GM19351 (cell line): ENCODE measurements at regions not wholly inside any gene's neighbourhood (a gene's known extent, or its start where the extent isn't known, plus 50 kb on each side); places are given as distances from the start of the nearest gene placed in this dataset.
"Not testable (repeated sequence)": the region's sequence is repeated elsewhere in the genome, so short reads cannot be mapped to it uniquely, and the experiment has no call there.

Experiments used
- ATAC-seq: cut with Tn5 transposase; IDR thresholded peaks from one replicate; pipeline ENCODE4 v1.9.1; 2021; ENCODE audit warnings: mild to moderate bottlenecking, moderate library complexity; ENCODE audit not compliant: unreplicated experiment

- ATAC-seq: no peak
Observed at GRCh38 chr14:41549821-41550607, 56.7 kb upstream of the LRFN5 start.

GRCh38 chr14:41549282-41549681, 57.4 kb upstream of the LRFN5 start:
- ATAC-seq: no peak

- no peak for ATAC-seq
Observed at GRCh38 chr14:41548666-41549065, 58.0 kb upstream of the LRFN5 start.

- no peak for ATAC-seq
Observed at GRCh38 chr14:41541333-41541732, 65.3 kb upstream of the LRFN5 start.

GRCh38 chr14:41532255-41532654, 74.4 kb upstream of the LRFN5 start:
- ATAC-seq: no peak

GRCh38 chr14:41521891-41522290, 84.8 kb upstream of the LRFN5 start:
- ATAC-seq: no peak

GRCh38 chr14:41518030-41518429, 88.6 kb upstream of the LRFN5 start:
- not testable (repeated sequence) for ATAC-seq

- ATAC-seq: no peak
Observed at GRCh38 chr14:41506552-41506951, 100.1 kb upstream of the LRFN5 start.

- ATAC-seq: no peak
Observed at GRCh38 chr14:41505491-41505890, 101.2 kb upstream of the LRFN5 start.

GRCh38 chr14:41498959-41499358, 107.7 kb upstream of the LRFN5 start:
- no peak for ATAC-seq

GRCh38 chr14:41490323-41490722, 116.4 kb upstream of the LRFN5 start:
- ATAC-seq: no peak

GRCh38 chr14:41489315-41489972, 117.2 kb upstream of the LRFN5 start:
- no peak for ATAC-seq

- no peak for ATAC-seq
Observed at GRCh38 chr14:41488401-41488800, 118.3 kb upstream of the LRFN5 start.

- ATAC-seq: no peak
Observed at GRCh38 chr14:41482861-41483260, 123.8 kb upstream of the LRFN5 start.

GRCh38 chr14:41476526-41476925, 130.2 kb upstream of the LRFN5 start:
- no peak for ATAC-seq

GRCh38 chr14:41461380-41461779, 145.3 kb upstream of the LRFN5 start:
- no peak for ATAC-seq

- ATAC-seq: no peak
Observed at GRCh38 chr14:41457393-41457792, 149.3 kb upstream of the LRFN5 start.

GRCh38 chr14:41449066-41449465, 157.6 kb upstream of the LRFN5 start:
- no peak for ATAC-seq

- no peak for ATAC-seq
Observed at GRCh38 chr14:41446008-41446407, 160.7 kb upstream of the LRFN5 start.

GRCh38 chr14:41423503-41423902, 183.2 kb upstream of the LRFN5 start:
- no peak for ATAC-seq

- not testable (repeated sequence) for ATAC-seq
Observed at GRCh38 chr14:41421308-41421707, 185.4 kb upstream of the LRFN5 start.

- no peak for ATAC-seq
Observed at GRCh38 chr14:41419709-41420108, 187.0 kb upstream of the LRFN5 start.
